OCI-LY3 (cell line): ENCODE measurements at regions not wholly inside any gene's neighbourhood (a gene's known extent, or its start where the extent isn't known, plus 50 kb on each side); places are given as distances from the start of the nearest gene placed in this dataset.

ENCODE experiments used
- H2AFZ ChIP-seq: fragments of 200-600, 300-600 bp; shearing (Covaris generic); 2 replicates; pipeline ENCODE4 v1.6.0; 2014; ENCODE audit warnings: antibody characterized with exemption, low read depth, low read length
- H3K27ac ChIP-seq: fragments of 200-600, 300-600 bp; sonication (generic); 2 replicates; pipeline ENCODE4 v1.5.1; 2014; ENCODE audit warnings: mild to moderate bottlenecking, low read length, moderate library complexity, mixed read lengths
- H3K27me3 ChIP-seq: fragments of 200-600, 300-600 bp; sonication (generic); 2 replicates; pipeline ENCODE4 v1.6.1; 2014; ENCODE audit warnings: low read depth, low read length, mixed read lengths
- H3K36me3 ChIP-seq: fragments of 200-600, 300-600 bp; sonication (generic); replicated peaks from 2 replicates; pipeline ENCODE3; 2014; ENCODE audit warnings: low read depth, low read length, mixed read lengths
- H3K4me1 ChIP-seq: fragments of 300-600, 200-600 bp; sonication (generic); 2 replicates; pipeline ENCODE4 v1.6.1; 2014; ENCODE audit warnings: low read length, mixed read lengths
- H3K4me2 ChIP-seq: fragments of 200-600, 300-600 bp; sonication (generic); 2 replicates; pipeline ENCODE4 v1.6.1; 2014; ENCODE audit warnings: low read length, mixed read lengths
- H3K4me3 ChIP-seq: fragments of 300-600, 200-600 bp; sonication (generic); 2 replicates; pipeline ENCODE4 v1.5.1; 2014; ENCODE audit warnings: antibody characterized with exemption, mild to moderate bottlenecking, low read length, moderate library complexity
- H3K79me2 ChIP-seq: fragments of 300-600, 200-600 bp; shearing (Covaris generic); 2 replicates; pipeline ENCODE4 v1.6.1; 2014; ENCODE audit warnings: mild to moderate bottlenecking, low read length, mixed read lengths
- H3K9ac ChIP-seq: fragments of 300-600, 200-600 bp; shearing (Covaris generic); 2 replicates; pipeline ENCODE4 v1.6.0; 2014; ENCODE audit warnings: mild to moderate bottlenecking, low read length, moderate library complexity
- H3K9me3 ChIP-seq: fragments of 200-600, 300-600 bp; shearing (Covaris generic); 2 replicates; pipeline ENCODE4 v1.6.1; 2014; ENCODE audit warnings: low read length, mixed read lengths; ENCODE audit not compliant: insufficient read depth
- H4K20me1 ChIP-seq: fragments of 200-600, 300-600 bp; sonication (generic); 2 replicates; pipeline ENCODE4 v1.6.1; 2016; ENCODE audit warnings: low read length, mixed read lengths; ENCODE audit not compliant: insufficient read depth
- EZH2phosphoT487 ChIP-seq: fragments of 200-600 bp; shearing (Covaris generic); IDR thresholded peaks from 2 replicates; pipeline ENCODE4 v1.6.1; 2018; ENCODE audit warnings: antibody characterized with exemption, mixed run types, low read depth
- TF ChIP-seq, protein P1 (sequence below): fragments of 200-600, 300-600 bp; sonication (generic); IDR thresholded peaks from 2 replicates; pipeline ENCODE4 v1.5.1; 2014; ENCODE audit warnings: antibody characterized with exemption, low read length, low read depth

DNA sequence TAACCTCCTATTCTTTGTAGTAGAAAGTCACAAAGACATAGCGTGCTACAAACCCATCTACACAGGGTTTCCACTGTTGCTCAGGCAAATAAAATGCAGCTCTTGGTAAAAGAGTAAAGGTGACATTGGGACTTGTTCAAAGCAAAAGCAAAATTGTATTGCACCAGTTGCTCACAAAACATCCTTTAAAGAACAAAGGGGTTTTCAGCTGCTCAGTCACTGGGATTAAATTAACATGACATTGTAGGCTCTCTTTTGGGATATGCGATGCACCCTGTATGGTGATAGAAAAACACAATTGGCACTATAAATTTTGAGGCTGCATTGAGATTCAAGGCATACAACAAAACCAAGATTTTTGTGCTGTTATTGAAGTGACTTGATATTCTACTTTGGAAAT, 447.3 kb upstream of the CNTN3 start:
- H4K20me1 ChIP-seq: no peaks in the 10 kb centered on the region
- H3K4me1 ChIP-seq: no peaks in the 10 kb centered on the region
- no peaks in the 10 kb centered on the region for H3K36me3 ChIP-seq
- no peak overlapping the region for H3K4me3 ChIP-seq
- H3K27me3 ChIP-seq: no peaks in the 10 kb centered on the region
- no peak for TF ChIP-seq EZH2phosphoT487
- TF ChIP-seq, protein P1, sequence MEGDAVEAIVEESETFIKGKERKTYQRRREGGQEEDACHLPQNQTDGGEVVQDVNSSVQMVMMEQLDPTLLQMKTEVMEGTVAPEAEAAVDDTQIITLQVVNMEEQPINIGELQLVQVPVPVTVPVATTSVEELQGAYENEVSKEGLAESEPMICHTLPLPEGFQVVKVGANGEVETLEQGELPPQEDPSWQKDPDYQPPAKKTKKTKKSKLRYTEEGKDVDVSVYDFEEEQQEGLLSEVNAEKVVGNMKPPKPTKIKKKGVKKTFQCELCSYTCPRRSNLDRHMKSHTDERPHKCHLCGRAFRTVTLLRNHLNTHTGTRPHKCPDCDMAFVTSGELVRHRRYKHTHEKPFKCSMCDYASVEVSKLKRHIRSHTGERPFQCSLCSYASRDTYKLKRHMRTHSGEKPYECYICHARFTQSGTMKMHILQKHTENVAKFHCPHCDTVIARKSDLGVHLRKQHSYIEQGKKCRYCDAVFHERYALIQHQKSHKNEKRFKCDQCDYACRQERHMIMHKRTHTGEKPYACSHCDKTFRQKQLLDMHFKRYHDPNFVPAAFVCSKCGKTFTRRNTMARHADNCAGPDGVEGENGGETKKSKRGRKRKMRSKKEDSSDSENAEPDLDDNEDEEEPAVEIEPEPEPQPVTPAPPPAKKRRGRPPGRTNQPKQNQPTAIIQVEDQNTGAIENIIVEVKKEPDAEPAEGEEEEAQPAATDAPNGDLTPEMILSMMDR: no peak
- no peaks in the 10 kb centered on the region for H3K9me3 ChIP-seq
- H3K79me2 ChIP-seq: no peaks in the 10 kb centered on the region
- no peak overlapping the region for H3K4me2 ChIP-seq
- no peak overlapping the region for H2AFZ ChIP-seq
- H3K9ac ChIP-seq: no peak overlapping the region
- no peak overlapping the region for H3K27ac ChIP-seq

DNA sequence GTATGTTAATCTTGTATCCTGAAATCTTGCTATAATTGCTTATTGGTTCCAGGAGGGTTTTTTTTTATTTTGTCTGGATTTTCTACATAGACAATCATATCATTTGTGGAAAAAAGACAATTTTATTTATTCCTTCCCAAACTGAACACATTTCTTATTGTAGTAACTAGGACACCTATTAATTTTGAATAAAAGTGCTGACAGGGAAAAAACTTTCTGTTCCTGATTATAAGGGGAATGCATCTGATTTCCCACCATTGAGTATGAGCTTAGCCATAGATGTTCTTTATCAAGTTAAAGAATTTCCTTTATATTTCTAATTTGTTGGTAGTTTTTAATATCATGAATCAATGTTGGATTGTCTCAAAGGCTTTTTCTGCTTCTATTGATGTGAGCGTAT, 460.7 kb upstream of the CNTN3 start:
- Histone ChIP-seq H3K4me1 (no peaks in the 10 kb centered on the region), H2AFZ (no peak overlapping the region)

DNA sequence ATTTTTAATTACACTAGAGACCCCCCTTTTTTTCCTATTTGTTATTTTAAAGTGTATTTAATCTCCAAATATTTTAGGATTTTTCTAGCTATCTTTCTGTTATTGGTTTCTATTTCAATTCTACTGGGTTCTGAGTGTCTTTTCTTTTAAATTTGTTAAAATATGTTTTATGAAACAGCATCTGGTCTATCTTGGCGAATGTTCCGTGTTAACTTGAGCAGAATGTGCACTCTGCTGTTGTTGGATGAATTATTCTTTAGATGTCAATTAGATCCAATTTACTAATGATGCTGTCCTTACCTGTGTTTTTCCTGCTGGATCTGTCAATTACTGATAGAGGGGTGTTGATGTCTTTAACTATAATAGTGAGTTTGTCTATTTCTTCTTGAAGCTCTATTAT, 462.0 kb upstream of the CNTN3 start:
- no peak overlapping the region for H2AFZ ChIP-seq
- no peaks in the 10 kb centered on the region for H3K79me2 ChIP-seq
- no peak overlapping the region for H3K27ac ChIP-seq
- H3K36me3 ChIP-seq: no peaks in the 10 kb centered on the region
- no peaks in the 10 kb centered on the region for H3K9me3 ChIP-seq
- no peak overlapping the region for H3K4me3 ChIP-seq
- no peak overlapping the region for H3K9ac ChIP-seq
- no peak for TF ChIP-seq EZH2phosphoT487
- TF ChIP-seq, protein P1: no peak
- H3K4me1 ChIP-seq: no peaks in the 10 kb centered on the region
- no peak overlapping the region for H3K4me2 ChIP-seq
- H4K20me1 ChIP-seq: no peaks in the 10 kb centered on the region
- H3K27me3 ChIP-seq: no peaks in the 10 kb centered on the region

More for the DNA sequence above, 460.7 kb upstream of the CNTN3 start:
- no peak overlapping the region for H3K27ac ChIP-seq
- no peak overlapping the region for H3K4me3 ChIP-seq
- H4K20me1 ChIP-seq: no peaks in the 10 kb centered on the region
- H3K36me3 ChIP-seq: no peaks in the 10 kb centered on the region
- H3K9me3 ChIP-seq: no peaks in the 10 kb centered on the region; the same call in 1 of the 2 replicates
- H3K27me3 ChIP-seq: no peaks in the 10 kb centered on the region
- no peak overlapping the region for H3K4me2 ChIP-seq
- H3K9ac ChIP-seq: no peak overlapping the region
- TF ChIP-seq, protein P1: no peak
- no peak for TF ChIP-seq EZH2phosphoT487
- H3K79me2 ChIP-seq: no peaks in the 10 kb centered on the region

DNA sequence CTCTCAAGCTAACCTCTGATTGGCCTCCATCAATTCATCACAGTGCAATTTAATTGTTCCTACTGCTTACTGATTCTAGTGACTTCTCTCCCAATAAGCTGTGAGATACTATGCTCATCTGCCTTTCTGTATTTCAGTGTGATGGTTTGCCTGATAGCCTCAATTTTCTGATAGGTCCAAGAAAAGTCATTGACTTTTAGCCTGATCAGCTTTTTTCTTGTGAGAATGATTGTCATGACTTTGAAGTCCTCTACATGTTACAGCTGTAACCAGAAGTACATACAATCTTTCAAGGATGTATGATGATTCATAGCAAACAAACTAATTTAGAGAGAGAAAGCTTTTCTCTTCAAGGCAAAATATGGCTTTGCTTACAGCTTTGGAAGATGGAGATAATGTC, 463.8 kb upstream of the CNTN3 start:
- Histone ChIP-seq H3K4me2 (no peak overlapping the region), H3K36me3 (no peaks in the 10 kb centered on the region), H3K9me3 (no peaks in the 10 kb centered on the region), H3K79me2 (no peaks in the 10 kb centered on the region), H4K20me1 (no peaks in the 10 kb centered on the region), H3K27me3 (no peaks in the 10 kb centered on the region), H3K4me1 (no peaks in the 10 kb centered on the region), H3K9ac (no peak overlapping the region), H2AFZ (no peak overlapping the region), H3K4me3 (no peak overlapping the region), H3K27ac (no peak overlapping the region)
- TF ChIP-seq, protein P1: no peak
- no peak for TF ChIP-seq EZH2phosphoT487
